ENCODE measurements at regions not wholly inside any gene's neighbourhood (a gene's known extent, or its start where the extent isn't known, plus 50 kb on each side); places are given as distances from the start of the nearest gene placed in this dataset.

GRCh38 chr10:53069013-53069412, 296.4 kb upstream of the MBL2 start:
- H3K4me1 ChIP-seq (ENCODE audit: control insufficient read depth in 2 of 2, insufficient read depth in 1 of 2, low read depth in 1 of 2, low read length in 2 of 2): no peaks in the 10 kb centered on the region
- H3K79me1 ChIP-seq (ENCODE audit: low read depth, low read length): no peaks in the 10 kb centered on the region
- H2BK120ac ChIP-seq (ENCODE audit: low read depth, low read length): no peak overlapping the region
- H4K8ac ChIP-seq (ENCODE audit: low read depth, low read length): no peak overlapping the region
- H3K23ac ChIP-seq (ENCODE audit: low read depth, low read length, poor library complexity): no peak overlapping the region
- H3K9ac ChIP-seq (ENCODE audit: low read depth, low read length, poor library complexity): no peak overlapping the region
- no peak overlapping the region for H2AK5ac ChIP-seq (ENCODE audit: low read depth, low read length)
- H3K27me3 ChIP-seq (ENCODE audit: control insufficient read depth in 3 of 3, insufficient read depth in 3 of 3, low read depth in 1 of 3, low read length in 3 of 3): no peaks in the 10 kb centered on the region
- no peak overlapping the region for H3K4me2 ChIP-seq (ENCODE audit: insufficient read depth, low read length, poor library complexity, severe bottlenecking)
- H3K4me3 ChIP-seq (ENCODE audit: low read length in 2 of 2): no peak overlapping the region
- no peaks in the 10 kb centered on the region for H3K36me3 ChIP-seq (replicated peaks in 1 of 2; ENCODE audit: control insufficient read depth in 2 of 2, insufficient read depth in 2 of 2, low read length in 2 of 2)
- H3K9me3 ChIP-seq (replicated peaks in 1 of 2; ENCODE audit: control insufficient read depth in 2 of 2, insufficient read depth in 1 of 2, low read depth in 1 of 2, low read length in 2 of 2): peaks cover 0 to 1% of the 10 kb centered on the region in 2 donors
- no peak for DNase-seq (ENCODE audit: low spot score)
- H3K18ac ChIP-seq (ENCODE audit: low read length): no peak overlapping the region
- H3K14ac ChIP-seq (ENCODE audit: low read length): no peak overlapping the region
- no peak overlapping the region for H2BK5ac ChIP-seq (ENCODE audit: low read length)
- no peak overlapping the region for H3K4ac ChIP-seq (ENCODE audit: low read length)
- no peak overlapping the region for H2AFZ ChIP-seq (ENCODE audit: low read length)
- H2BK15ac ChIP-seq (ENCODE audit: low read length): no peak overlapping the region
- no peak overlapping the region for H3K27ac ChIP-seq (replicated peaks; ENCODE audit: low read length)
- no peak overlapping the region for H2BK12ac ChIP-seq (ENCODE audit: low read length)
- H4K91ac ChIP-seq (ENCODE audit: low read depth, low read length, poor library complexity): no peak overlapping the region

DNA sequence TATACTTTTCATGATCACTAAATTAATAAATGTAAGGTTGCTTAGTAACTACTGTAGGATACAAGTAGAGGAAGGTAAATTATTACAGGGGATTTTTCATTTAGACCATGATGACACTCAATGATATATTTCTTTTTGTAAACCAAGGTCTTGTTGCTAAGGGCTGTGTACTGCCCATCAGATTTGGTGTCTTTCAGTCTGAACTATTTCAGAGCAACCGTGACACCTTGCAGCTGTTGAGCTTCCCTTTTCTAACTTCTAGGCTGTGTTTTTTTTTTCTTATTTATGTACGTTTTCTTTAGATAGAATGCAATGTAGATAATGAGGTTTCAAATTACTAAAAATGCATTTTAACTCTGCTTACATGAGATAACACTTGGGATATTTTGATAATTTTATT, 292.0 kb upstream of the MBL2 start:
- WGBS, 2 donors (ENCODE audit: extremely low coverage in 2 of 2, insufficient read length in 2 of 2, insufficient replicate concordance in 1 of 2): no CpG with 5 or more reads among the region's 2 CpGs
- H2AK5ac ChIP-seq (ENCODE audit: low read depth, low read length): no peak overlapping the region
- H3K36me3 ChIP-seq (replicated peaks in 1 of 2; ENCODE audit: control insufficient read depth in 2 of 2, insufficient read depth in 2 of 2, low read length in 2 of 2): no peaks in the 10 kb centered on the region
- no peak for DNase-seq (ENCODE audit: low spot score)
- H2AFZ ChIP-seq (ENCODE audit: low read length): no peak overlapping the region
- no peak overlapping the region for H2BK15ac ChIP-seq (ENCODE audit: low read length)
- no peak overlapping the region for H4K8ac ChIP-seq (ENCODE audit: low read depth, low read length)
- H3K9ac ChIP-seq (ENCODE audit: low read depth, low read length, poor library complexity): no peak overlapping the region
- no peak overlapping the region for H3K18ac ChIP-seq (ENCODE audit: low read length)
- H3K9me3 ChIP-seq (replicated peaks in 1 of 2; ENCODE audit: control insufficient read depth in 2 of 2, insufficient read depth in 1 of 2, low read depth in 1 of 2, low read length in 2 of 2): peaks cover 0 to 1% of the 10 kb centered on the region in 2 donors
- no peak overlapping the region for H3K4ac ChIP-seq (ENCODE audit: low read length)
- no peak overlapping the region for H3K4me3 ChIP-seq (ENCODE audit: low read length in 2 of 2)
- H3K27ac ChIP-seq (replicated peaks; ENCODE audit: low read length): no peak overlapping the region
- H2BK120ac ChIP-seq (ENCODE audit: low read depth, low read length): no peak overlapping the region
- no peaks in the 10 kb centered on the region for H3K4me1 ChIP-seq (ENCODE audit: control insufficient read depth in 2 of 2, insufficient read depth in 1 of 2, low read depth in 1 of 2, low read length in 2 of 2)
- no peak overlapping the region for H4K91ac ChIP-seq (ENCODE audit: low read depth, low read length, poor library complexity)
- no peak overlapping the region for H3K23ac ChIP-seq (ENCODE audit: low read depth, low read length, poor library complexity)
- no peak overlapping the region for H2BK12ac ChIP-seq (ENCODE audit: low read length)
- H2BK5ac ChIP-seq (ENCODE audit: low read length): no peak overlapping the region
- no peak overlapping the region for H3K14ac ChIP-seq (ENCODE audit: low read length)
- H3K4me2 ChIP-seq (ENCODE audit: insufficient read depth, low read length, poor library complexity, severe bottlenecking): no peak overlapping the region
- no peaks in the 10 kb centered on the region for H3K79me1 ChIP-seq (ENCODE audit: low read depth, low read length)
- H3K27me3 ChIP-seq (ENCODE audit: control insufficient read depth in 3 of 3, insufficient read depth in 3 of 3, low read depth in 1 of 3, low read length in 3 of 3): no peaks in the 10 kb centered on the region

- no peak overlapping the region for H3K4me2 ChIP-seq (ENCODE audit: insufficient read depth, low read length, poor library complexity, severe bottlenecking)
- H3K4ac ChIP-seq (ENCODE audit: low read length): no peak overlapping the region
- no peaks in the 10 kb centered on the region for H3K4me1 ChIP-seq (ENCODE audit: control insufficient read depth in 2 of 2, insufficient read depth in 1 of 2, low read depth in 1 of 2, low read length in 2 of 2)
- no peak overlapping the region for H4K8ac ChIP-seq (ENCODE audit: low read depth, low read length)
- no peak overlapping the region for H3K4me3 ChIP-seq (ENCODE audit: low read length in 2 of 2)
- no peak overlapping the region for H2BK120ac ChIP-seq (ENCODE audit: low read depth, low read length)
- H3K18ac ChIP-seq (ENCODE audit: low read length): no peak overlapping the region
- no peak overlapping the region for H3K9ac ChIP-seq (ENCODE audit: low read depth, low read length, poor library complexity)
- no peaks in the 10 kb centered on the region for H3K27me3 ChIP-seq (ENCODE audit: control insufficient read depth in 3 of 3, insufficient read depth in 3 of 3, low read depth in 1 of 3, low read length in 3 of 3)
- H4K91ac ChIP-seq (ENCODE audit: low read depth, low read length, poor library complexity): no peak overlapping the region
- no peak overlapping the region for H2BK5ac ChIP-seq (ENCODE audit: low read length)
- no peaks in the 10 kb centered on the region for H3K36me3 ChIP-seq (replicated peaks in 1 of 2; ENCODE audit: control insufficient read depth in 2 of 2, insufficient read depth in 2 of 2, low read length in 2 of 2)
- no peak overlapping the region for H2BK12ac ChIP-seq (ENCODE audit: low read length)
- no peak overlapping the region for H2AK5ac ChIP-seq (ENCODE audit: low read depth, low read length)
- no peak overlapping the region for H3K27ac ChIP-seq (replicated peaks; ENCODE audit: low read length)
- H3K9me3 ChIP-seq (replicated peaks in 1 of 2; ENCODE audit: control insufficient read depth in 2 of 2, insufficient read depth in 1 of 2, low read depth in 1 of 2, low read length in 2 of 2): peaks cover 0 to 1% of the 10 kb centered on the region in 2 donors
- H3K14ac ChIP-seq (ENCODE audit: low read length): no peak overlapping the region
- H2BK15ac ChIP-seq (ENCODE audit: low read length): no peak overlapping the region
- H3K79me1 ChIP-seq (ENCODE audit: low read depth, low read length): no peaks in the 10 kb centered on the region
- H3K23ac ChIP-seq (ENCODE audit: low read depth, low read length, poor library complexity): no peak overlapping the region
- no CpG with 5 or more reads among the region's 3 CpGs for WGBS, 2 donors (ENCODE audit: extremely low coverage in 2 of 2, insufficient read length in 2 of 2, insufficient replicate concordance in 1 of 2)
- H2AFZ ChIP-seq (ENCODE audit: low read length): no peak overlapping the region
- DNase-seq (ENCODE audit: low spot score): no peak
Measured at GRCh38 chr10:53063805-53064204, 291.2 kb upstream of the MBL2 start.

- Histone ChIP-seq H2BK5ac (ENCODE audit: low read length) (no peak overlapping the region), H3K27me3 (ENCODE audit: control insufficient read depth in 3 of 3, insufficient read depth in 3 of 3, low read depth in 1 of 3, low read length in 3 of 3) (no peaks in the 10 kb centered on the region), H3K36me3 (replicated peaks in 1 of 2; ENCODE audit: control insufficient read depth in 2 of 2, insufficient read depth in 2 of 2, low read length in 2 of 2) (no peaks in the 10 kb centered on the region), H2BK120ac (ENCODE audit: low read depth, low read length) (no peak overlapping the region), H3K4me1 (ENCODE audit: control insufficient read depth in 2 of 2, insufficient read depth in 1 of 2, low read depth in 1 of 2, low read length in 2 of 2) (no peaks in the 10 kb centered on the region), H2AK5ac (ENCODE audit: low read depth, low read length) (no peak overlapping the region), H3K27ac (replicated peaks; ENCODE audit: low read length) (no peak overlapping the region), H3K18ac (ENCODE audit: low read length) (peak overlapping the region; percentile 64), H3K4ac (ENCODE audit: low read length) (no peak overlapping the region), H4K8ac (ENCODE audit: low read depth, low read length) (no peak overlapping the region), H2BK12ac (ENCODE audit: low read length) (no peak overlapping the region), H3K23ac (ENCODE audit: low read depth, low read length, poor library complexity) (no peak overlapping the region), H3K4me2 (ENCODE audit: insufficient read depth, low read length, poor library complexity, severe bottlenecking) (no peak overlapping the region), H3K14ac (ENCODE audit: low read length) (no peak overlapping the region), H2BK15ac (ENCODE audit: low read length) (no peak overlapping the region), H2AFZ (ENCODE audit: low read length) (peak overlapping the region; percentile 2), H4K91ac (ENCODE audit: low read depth, low read length, poor library complexity) (no peak overlapping the region), H3K79me1 (ENCODE audit: low read depth, low read length) (no peaks in the 10 kb centered on the region), H3K4me3 (ENCODE audit: low read length in 2 of 2) (no peak overlapping the region), H3K9ac (ENCODE audit: low read depth, low read length, poor library complexity) (no peak overlapping the region), H3K9me3 (replicated peaks in 1 of 2; ENCODE audit: control insufficient read depth in 2 of 2, insufficient read depth in 1 of 2, low read depth in 1 of 2, low read length in 2 of 2) (no peaks in the 10 kb centered on the region)
- no CpG with 5 or more reads among the region's 6 CpGs for WGBS, 2 donors (ENCODE audit: extremely low coverage in 2 of 2, insufficient read length in 2 of 2, insufficient replicate concordance in 1 of 2)
- DNase-seq (ENCODE audit: low spot score): no peak
Measured at GRCh38 chr10:53052521-53053164, 280.1 kb upstream of the MBL2 start.
